GM12878 (cell line): ENCODE measurements at regions not wholly inside any gene's neighbourhood (a gene's known extent, or its start where the extent isn't known, plus 50 kb on each side); places are given as distances from the start of the nearest gene placed in this dataset.
"Not testable (repeated sequence)": the region's sequence is repeated elsewhere in the genome, so short reads cannot be mapped to it uniquely, and the experiment has no call there.

Source experiments
- FOXM1 ChIP-seq: IDR thresholded peaks from 2 replicates; pipeline ENCODE4 v1.6.1; 2012; ENCODE audit warnings: low read depth, mild to moderate bottlenecking, inconsistent platforms, low read length, moderate library complexity
- MYC ChIP-seq: IDR thresholded peaks from 2 replicates; pipeline ENCODE4 v1.6.1; 2011; ENCODE audit warnings: mild to moderate bottlenecking, low read length, moderate library complexity, inconsistent platforms; ENCODE audit not compliant: insufficient read depth, insufficient replicate concordance, insufficient read length, severe bottlenecking
- RBBP5 ChIP-seq: fragments of 200-600 bp; sonication (generic); conservative IDR thresholded peaks from 2 replicates; pipeline ENCODE4 v1.6.1; 2016
- USF2 ChIP-seq: IDR thresholded peaks from 2 replicates; pipeline ENCODE4 v1.6.1; 2011; ENCODE audit warnings: low read depth, low read length, improper control_type of control experiment, borderline replicate concordance
- ZBED1 ChIP-seq: IDR thresholded peaks from 2 replicates; pipeline ENCODE4 v1.6.1; 2016; ENCODE audit warnings: borderline replicate concordance

- TF ChIP-seq FOXM1, USF2, RBBP5, ZBED1, MYC: not testable (repeated sequence)
These were observed 111.6 kb downstream of the PPIAL4A start for GRCh38 chr1:121001090-121001726.
